OCI-LY3 (cell line): ENCODE measurements at regions not wholly inside any gene's neighbourhood (a gene's known extent, or its start where the extent isn't known, plus 50 kb on each side); places are given as distances from the start of the nearest gene placed in this dataset.

Source experiments
- CTCF ChIP-seq: fragments of 200-600, 300-600 bp; sonication (generic); IDR thresholded peaks from 2 replicates; pipeline ENCODE4 v1.5.1; 2014; ENCODE audit warnings: antibody characterized with exemption, low read length, low read depth
- EZH2phosphoT487 ChIP-seq: fragments of 200-600 bp; shearing (Covaris generic); IDR thresholded peaks from 2 replicates; pipeline ENCODE4 v1.6.1; 2018; ENCODE audit warnings: antibody characterized with exemption, mixed run types, low read depth

GRCh38 chrX:51804741-51805140 is 61.5 kb downstream of the GSPT2 start:
- TF ChIP-seq CTCF: no peak
- no peak for TF ChIP-seq EZH2phosphoT487
